ENCODE measurements at regions not wholly inside any gene's neighbourhood (a gene's known extent, or its start where the extent isn't known, plus 50 kb on each side); places are given as distances from the start of the nearest gene placed in this dataset.

DNA sequence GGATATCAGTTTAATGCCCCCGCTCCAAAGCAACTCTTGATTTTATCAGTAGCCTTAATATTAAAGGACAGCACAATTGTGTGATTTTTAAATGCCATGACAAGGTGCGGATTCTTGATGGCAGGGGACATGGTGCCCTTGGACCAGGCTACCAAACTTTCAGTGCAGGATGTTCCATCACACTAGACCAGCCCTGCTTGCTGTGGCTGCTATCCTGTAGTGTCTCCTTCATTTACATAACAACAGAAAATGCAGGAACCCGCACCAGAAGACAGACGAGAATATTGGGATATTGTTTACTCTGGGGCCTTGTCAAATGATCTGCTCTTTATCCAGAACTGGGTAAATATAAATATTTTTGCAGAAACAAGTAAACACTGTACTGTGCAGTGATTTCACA is 229.3 kb upstream of the PKN2 start:
- TF ChIP-seq, protein P1, sequence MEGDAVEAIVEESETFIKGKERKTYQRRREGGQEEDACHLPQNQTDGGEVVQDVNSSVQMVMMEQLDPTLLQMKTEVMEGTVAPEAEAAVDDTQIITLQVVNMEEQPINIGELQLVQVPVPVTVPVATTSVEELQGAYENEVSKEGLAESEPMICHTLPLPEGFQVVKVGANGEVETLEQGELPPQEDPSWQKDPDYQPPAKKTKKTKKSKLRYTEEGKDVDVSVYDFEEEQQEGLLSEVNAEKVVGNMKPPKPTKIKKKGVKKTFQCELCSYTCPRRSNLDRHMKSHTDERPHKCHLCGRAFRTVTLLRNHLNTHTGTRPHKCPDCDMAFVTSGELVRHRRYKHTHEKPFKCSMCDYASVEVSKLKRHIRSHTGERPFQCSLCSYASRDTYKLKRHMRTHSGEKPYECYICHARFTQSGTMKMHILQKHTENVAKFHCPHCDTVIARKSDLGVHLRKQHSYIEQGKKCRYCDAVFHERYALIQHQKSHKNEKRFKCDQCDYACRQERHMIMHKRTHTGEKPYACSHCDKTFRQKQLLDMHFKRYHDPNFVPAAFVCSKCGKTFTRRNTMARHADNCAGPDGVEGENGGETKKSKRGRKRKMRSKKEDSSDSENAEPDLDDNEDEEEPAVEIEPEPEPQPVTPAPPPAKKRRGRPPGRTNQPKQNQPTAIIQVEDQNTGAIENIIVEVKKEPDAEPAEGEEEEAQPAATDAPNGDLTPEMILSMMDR (IDR thresholded peaks at IDR 0.05), result no peak
- no peak for TF ChIP-seq POLR2A (IDR thresholded peaks at IDR 0.05)

Measured in body of pancreas (tissue), 4 donors.